ENCODE measurements at regions not wholly inside any gene's neighbourhood (a gene's known extent, or its start where the extent isn't known, plus 50 kb on each side); places are given as distances from the start of the nearest gene placed in this dataset.

DNA sequence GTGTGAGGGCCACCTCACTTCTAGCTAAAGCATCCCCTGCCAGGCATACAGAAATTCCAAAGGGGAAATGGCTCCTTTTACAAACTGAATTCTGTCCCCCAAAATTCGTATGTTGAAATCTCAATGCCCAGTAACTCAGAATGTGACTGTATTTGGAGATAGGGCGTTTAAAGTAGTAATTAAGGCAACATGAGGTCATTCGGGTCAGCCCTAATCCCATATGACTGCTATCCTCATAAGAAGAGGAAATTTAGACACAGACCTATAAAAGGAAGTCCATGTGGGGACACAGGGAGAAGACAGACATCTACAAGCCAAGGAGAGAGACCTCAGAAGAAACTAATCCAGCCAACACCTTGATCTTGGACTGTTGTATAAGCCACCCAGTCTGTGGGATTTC lies 119.1 kb downstream of the CHST1 start:
- Histone ChIP-seq H4K20me1 (replicated peaks; ENCODE audit: control insufficient read depth, extremely low read depth, insufficient read depth, low read length) (no peaks in the 10 kb centered on the region), H3K4me1 (ENCODE audit: control insufficient read depth, extremely low read depth, insufficient read depth, low read length) (no peaks in the 10 kb centered on the region), H3K9ac (replicated peaks; ENCODE audit: extremely low read depth, insufficient read depth, low read length) (no peak overlapping the region), H3K36me3 (ENCODE audit: control insufficient read depth in 2 of 2, extremely low read depth in 1 of 2, insufficient read depth in 2 of 2, low read length in 2 of 2) (no peaks in the 10 kb centered on the region), H3K4me3 (replicated peaks in 1 of 3; ENCODE audit: insufficient read depth in 1 of 3, low read depth in 1 of 3, low read length in 3 of 3) (no peak overlapping the region), H3K27me3 (ENCODE audit: control insufficient read depth in 2 of 2, insufficient read depth in 2 of 2, low read length in 2 of 2) (no peaks in the 10 kb centered on the region), H3K4me2 (ENCODE audit: insufficient read depth, low read length) (no peak overlapping the region), H3K9me1 (replicated peaks; ENCODE audit: control insufficient read depth, extremely low read depth, insufficient read depth, low read length) (no peaks in the 10 kb centered on the region), H3K79me2 (ENCODE audit: control insufficient read depth, insufficient read depth, low read length) (no peaks in the 10 kb centered on the region), H3K9me3 (replicated peaks; ENCODE audit: control insufficient read depth, insufficient read depth, low read length) (no peaks in the 10 kb centered on the region), H2AFZ (ENCODE audit: low read depth, low read length) (no peak overlapping the region), H3K27ac (ENCODE audit: insufficient read depth, low read depth, low read length) (no peak overlapping the region)
- BruUV-seq (replicated peaks) = no TSS peak
- intact Hi-C loops (cut with micrococcal nuclease) (no loop called here), dilution Hi-C loops (cut with MboI; ENCODE audit: extremely low pct_ligation_motif_present, low sequenced_read_pairs) (no loop called here)
- ChIA-PET CTCF (no interaction called here), POLR2A (no interaction called here)
- FAIRE-seq (no peak), DNase-seq (ENCODE audit: low read depth, low spot score) (no peak)
- no peak for TF ChIP-seq POLR2AphosphoS5 (IDR thresholded peaks at IDR 0.05; ENCODE audit: insufficient read depth, low read depth, low read length)
- TF ChIP-seq, protein P1, sequence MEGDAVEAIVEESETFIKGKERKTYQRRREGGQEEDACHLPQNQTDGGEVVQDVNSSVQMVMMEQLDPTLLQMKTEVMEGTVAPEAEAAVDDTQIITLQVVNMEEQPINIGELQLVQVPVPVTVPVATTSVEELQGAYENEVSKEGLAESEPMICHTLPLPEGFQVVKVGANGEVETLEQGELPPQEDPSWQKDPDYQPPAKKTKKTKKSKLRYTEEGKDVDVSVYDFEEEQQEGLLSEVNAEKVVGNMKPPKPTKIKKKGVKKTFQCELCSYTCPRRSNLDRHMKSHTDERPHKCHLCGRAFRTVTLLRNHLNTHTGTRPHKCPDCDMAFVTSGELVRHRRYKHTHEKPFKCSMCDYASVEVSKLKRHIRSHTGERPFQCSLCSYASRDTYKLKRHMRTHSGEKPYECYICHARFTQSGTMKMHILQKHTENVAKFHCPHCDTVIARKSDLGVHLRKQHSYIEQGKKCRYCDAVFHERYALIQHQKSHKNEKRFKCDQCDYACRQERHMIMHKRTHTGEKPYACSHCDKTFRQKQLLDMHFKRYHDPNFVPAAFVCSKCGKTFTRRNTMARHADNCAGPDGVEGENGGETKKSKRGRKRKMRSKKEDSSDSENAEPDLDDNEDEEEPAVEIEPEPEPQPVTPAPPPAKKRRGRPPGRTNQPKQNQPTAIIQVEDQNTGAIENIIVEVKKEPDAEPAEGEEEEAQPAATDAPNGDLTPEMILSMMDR (IDR thresholded peaks at IDR 0.05; ENCODE audit: extremely low read depth in 1 of 2, insufficient read depth in 1 of 2, low read depth in 1 of 2, low read length in 2 of 2) = no peak
- TF ChIP-seq FOS (IDR thresholded peaks at IDR 0.05; ENCODE audit: borderline replicate concordance, insufficient read depth, low read length) = no peak
- TF ChIP-seq, protein P2, sequence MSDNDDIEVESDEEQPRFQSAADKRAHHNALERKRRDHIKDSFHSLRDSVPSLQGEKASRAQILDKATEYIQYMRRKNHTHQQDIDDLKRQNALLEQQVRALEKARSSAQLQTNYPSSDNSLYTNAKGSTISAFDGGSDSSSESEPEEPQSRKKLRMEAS (IDR thresholded peaks at IDR 0.05; ENCODE audit: insufficient read depth, insufficient read length) = no peak
- no peak for TF ChIP-seq EZH2 (IDR thresholded peaks at IDR 0.05; ENCODE audit: borderline replicate concordance, low read depth, low read length, severe bottlenecking)

DNA sequence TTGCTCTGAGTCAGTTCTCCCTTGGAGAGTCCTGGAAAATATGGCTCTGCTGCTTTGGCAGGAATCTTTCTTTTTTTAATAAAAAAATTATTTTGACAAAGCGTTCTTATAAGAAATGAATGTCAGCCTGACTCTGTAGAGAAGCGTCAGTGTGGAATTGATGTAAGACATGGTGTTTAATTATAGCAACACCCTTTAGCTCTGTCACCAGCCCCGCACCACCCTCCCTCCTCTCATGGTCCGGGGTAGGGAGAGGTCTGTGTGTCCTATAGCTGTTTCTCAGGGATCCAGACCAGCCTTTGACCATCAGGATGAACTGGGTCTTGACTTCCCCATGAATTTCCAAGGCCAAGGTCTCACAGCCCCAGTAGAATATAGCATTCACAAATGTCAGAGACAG lies 120.6 kb downstream of the CHST1 start:
- no peak overlapping the region for H3K27ac ChIP-seq (ENCODE audit: insufficient read depth, low read depth, low read length)
- FAIRE-seq (no peak), DNase-seq (ENCODE audit: low read depth, low spot score) (no peak)
- ChIA-PET CTCF (interaction anchor here (1.8 kb wide), 1 partner anchor 227 kb away, joined by 5 read pairs; no protein-coding TSS in a partner anchor), POLR2A (no interaction called here)
- no peaks in the 10 kb centered on the region for H3K27me3 ChIP-seq (ENCODE audit: control insufficient read depth in 2 of 2, insufficient read depth in 2 of 2, low read length in 2 of 2)
- H3K9me1 ChIP-seq (replicated peaks; ENCODE audit: control insufficient read depth, extremely low read depth, insufficient read depth, low read length) = no peaks in the 10 kb centered on the region
- no peaks in the 10 kb centered on the region for H3K79me2 ChIP-seq (ENCODE audit: control insufficient read depth, insufficient read depth, low read length)
- BruUV-seq (replicated peaks) = no TSS peak
- dilution Hi-C loops (cut with MboI; ENCODE audit: extremely low pct_ligation_motif_present, low sequenced_read_pairs) (no loop called here), intact Hi-C loops (cut with micrococcal nuclease) (loop anchor here (1.0 kb wide), 1 partner anchor 35 kb away; no protein-coding TSS in a partner anchor)
- H3K4me1 ChIP-seq (ENCODE audit: control insufficient read depth, extremely low read depth, insufficient read depth, low read length) = no peaks in the 10 kb centered on the region
- no peaks in the 10 kb centered on the region for H3K9me3 ChIP-seq (replicated peaks; ENCODE audit: control insufficient read depth, insufficient read depth, low read length)
- no peaks in the 10 kb centered on the region for H3K36me3 ChIP-seq (ENCODE audit: control insufficient read depth in 2 of 2, extremely low read depth in 1 of 2, insufficient read depth in 2 of 2, low read length in 2 of 2)
- H3K9ac ChIP-seq (replicated peaks; ENCODE audit: extremely low read depth, insufficient read depth, low read length) = no peak overlapping the region
- no peaks in the 10 kb centered on the region for H4K20me1 ChIP-seq (replicated peaks; ENCODE audit: control insufficient read depth, extremely low read depth, insufficient read depth, low read length)
- no peak for TF ChIP-seq POLR2A (IDR thresholded peaks at IDR 0.05; ENCODE audit: low read depth, low read length)
- TF ChIP-seq, protein P1 (IDR thresholded peaks at IDR 0.05; ENCODE audit: extremely low read depth in 1 of 2, insufficient read depth in 1 of 2, low read depth in 1 of 2, low read length in 2 of 2) = no peak
- TF ChIP-seq, protein P2 (IDR thresholded peaks at IDR 0.05; ENCODE audit: insufficient read depth, insufficient read length) = no peak
- TF ChIP-seq MYC (IDR thresholded peaks at IDR 0.05; ENCODE audit: low read depth, low read length) = no peak
- TF ChIP-seq FOS (IDR thresholded peaks at IDR 0.05; ENCODE audit: borderline replicate concordance, insufficient read depth, low read length) = no peak
- no peak for TF ChIP-seq EZH2 (IDR thresholded peaks at IDR 0.05; ENCODE audit: borderline replicate concordance, low read depth, low read length, severe bottlenecking)
- no peak for TF ChIP-seq JUN (IDR thresholded peaks at IDR 0.05; ENCODE audit: borderline replicate concordance, insufficient read depth, insufficient read length, low read depth)
- TF ChIP-seq POLR2AphosphoS5 (IDR thresholded peaks at IDR 0.05; ENCODE audit: insufficient read depth, low read depth, low read length) = no peak
- TF ChIP-seq GATA2 (IDR thresholded peaks at IDR 0.05; ENCODE audit: insufficient read depth, insufficient read length, low read depth, low read length) = no peak
- H3K4me3 ChIP-seq (replicated peaks in 1 of 3; ENCODE audit: insufficient read depth in 1 of 3, low read depth in 1 of 3, low read length in 3 of 3) = no peak overlapping the region
- no peak overlapping the region for H2AFZ ChIP-seq (ENCODE audit: low read depth, low read length)
- no peak overlapping the region for H3K4me2 ChIP-seq (ENCODE audit: insufficient read depth, low read length)

Data from endothelial cell of umbilical vein (primary cell).